Smooth muscle cell of the brain vasculature (primary cell): ENCODE measurements at regions not wholly inside any gene's neighbourhood (a gene's known extent, or its start where the extent isn't known, plus 50 kb on each side); places are given as distances from the start of the nearest gene placed in this dataset.
"Not testable (repeated sequence)": the region's sequence is repeated elsewhere in the genome, so short reads cannot be mapped to it uniquely, and the experiment has no call there.

Source experiments
- DNase-seq: peaks from one replicate; pipeline ENCODE4 v3.0.0-alpha.2; 2012; ENCODE audit warnings: low read depth, low spot score

DNA sequence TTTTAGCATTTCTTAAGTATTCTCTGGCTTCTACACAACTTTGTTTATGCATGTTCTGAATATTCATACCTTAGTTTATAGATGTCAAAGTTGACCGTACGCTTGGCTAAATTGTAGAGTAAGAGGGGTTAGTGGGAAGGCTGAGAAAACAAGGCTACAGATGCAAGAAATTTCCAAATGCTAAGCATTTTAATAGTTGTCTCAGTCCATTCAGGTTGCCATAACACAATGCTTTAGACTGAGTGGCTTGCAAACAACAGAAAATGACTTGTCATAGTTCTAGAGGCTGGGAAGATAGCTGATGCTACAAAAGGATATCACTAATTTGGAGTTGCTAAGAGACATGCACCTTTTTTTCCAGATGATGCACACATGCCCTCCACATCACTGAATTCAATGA is 53.0 kb upstream of the C1QTNF3 start:
- not testable (repeated sequence) for DNase-seq

DNA sequence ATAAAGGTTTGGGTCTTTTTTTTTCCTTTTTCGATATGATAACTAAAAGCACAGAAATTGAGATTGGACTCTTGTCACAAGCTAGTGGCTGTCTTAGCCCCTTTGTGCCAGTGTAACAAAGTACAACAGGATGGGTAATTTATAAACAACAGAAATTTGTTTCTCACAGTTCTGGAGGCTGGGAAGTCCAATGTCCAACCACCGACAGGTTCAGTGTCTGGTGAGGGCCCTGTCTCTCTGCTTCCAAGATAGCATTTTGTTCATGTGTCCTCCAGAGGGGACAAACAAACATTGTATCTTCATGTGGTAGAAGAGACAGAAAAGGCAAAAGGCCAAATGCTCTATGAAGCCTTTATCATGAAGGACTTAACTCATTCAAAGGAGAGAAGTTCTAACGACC is 56.9 kb upstream of the C1QTNF3 start:
- not testable (repeated sequence) for DNase-seq

DNA sequence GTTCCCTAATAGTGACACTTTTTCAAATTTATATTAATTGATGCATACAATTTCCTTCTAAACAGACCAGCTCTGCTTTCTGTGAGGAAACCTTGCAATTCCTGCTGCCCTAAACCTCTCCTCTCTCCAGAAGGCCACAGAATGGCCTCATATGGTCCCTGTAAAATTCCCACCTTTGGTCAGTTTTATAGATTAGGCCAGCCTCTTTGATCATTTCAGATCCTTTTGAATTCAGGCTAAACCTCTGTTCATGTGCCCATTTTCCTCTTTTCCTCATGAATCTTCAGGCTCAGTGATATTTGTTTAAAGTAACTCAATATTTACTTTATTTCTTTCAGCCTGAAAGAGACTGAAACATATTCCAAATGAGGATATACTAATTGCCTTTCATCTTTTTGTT is 58.6 kb upstream of the C1QTNF3 start:
- not testable (repeated sequence) for DNase-seq

DNA sequence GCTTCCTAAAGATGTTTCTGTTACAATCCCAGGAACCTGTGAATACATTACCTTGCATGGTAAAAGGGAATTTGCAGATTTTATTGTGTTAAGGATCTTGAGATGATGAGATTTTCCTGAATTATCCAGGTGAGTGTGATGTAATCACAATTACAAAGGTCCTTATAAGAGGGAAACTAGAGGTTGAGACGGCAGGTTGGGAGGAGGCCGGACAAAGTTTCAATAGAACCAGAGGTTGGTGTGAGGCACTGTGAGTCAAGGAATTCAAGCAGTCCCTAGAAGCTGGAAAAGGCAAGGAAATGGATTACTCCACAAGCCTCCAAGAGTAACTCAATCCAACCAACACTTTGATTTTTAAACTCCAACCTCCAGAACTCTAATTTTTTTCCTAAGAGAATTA is 65.9 kb upstream of the C1QTNF3 start:
- DNase-seq = not testable (repeated sequence)

DNA sequence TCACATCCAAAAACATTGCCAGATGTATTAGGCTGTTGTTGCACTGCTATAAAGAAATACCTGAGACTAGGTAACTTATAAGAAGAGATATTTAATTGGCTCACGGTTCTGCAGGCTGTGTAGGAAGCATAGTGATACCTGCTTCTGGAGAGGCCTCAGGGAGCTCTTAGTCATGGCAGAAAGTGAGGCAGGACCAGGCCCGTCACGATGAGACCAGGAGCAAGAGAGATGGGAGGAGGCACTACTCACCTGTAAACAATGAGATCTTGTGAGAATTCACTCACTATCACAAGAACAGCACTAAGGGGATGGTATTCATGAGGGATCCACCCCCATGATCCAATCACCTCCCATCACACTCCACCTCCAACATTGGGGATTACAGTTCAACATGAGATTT is 81.3 kb upstream of the C1QTNF3 start:
- not testable (repeated sequence) for DNase-seq

DNA sequence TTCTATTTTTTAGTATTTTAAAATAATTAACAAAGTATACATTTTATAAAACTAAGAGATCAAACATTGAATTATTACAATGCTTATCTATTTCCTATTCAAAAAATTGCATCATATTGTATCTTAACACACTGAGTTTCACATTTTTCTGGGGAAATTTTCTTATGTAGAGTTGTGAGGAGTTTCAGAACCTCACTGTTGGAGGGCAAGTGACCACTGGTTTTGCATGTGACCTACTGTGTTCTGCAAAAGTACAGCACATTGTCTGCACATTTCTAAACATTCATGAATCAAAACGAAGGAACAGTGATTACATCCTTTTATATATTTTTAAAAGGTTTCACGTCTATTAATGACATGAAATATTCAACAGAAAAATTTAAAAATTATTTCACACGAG is 82.3 kb upstream of the C1QTNF3 start:
- DNase-seq = not testable (repeated sequence)

DNA sequence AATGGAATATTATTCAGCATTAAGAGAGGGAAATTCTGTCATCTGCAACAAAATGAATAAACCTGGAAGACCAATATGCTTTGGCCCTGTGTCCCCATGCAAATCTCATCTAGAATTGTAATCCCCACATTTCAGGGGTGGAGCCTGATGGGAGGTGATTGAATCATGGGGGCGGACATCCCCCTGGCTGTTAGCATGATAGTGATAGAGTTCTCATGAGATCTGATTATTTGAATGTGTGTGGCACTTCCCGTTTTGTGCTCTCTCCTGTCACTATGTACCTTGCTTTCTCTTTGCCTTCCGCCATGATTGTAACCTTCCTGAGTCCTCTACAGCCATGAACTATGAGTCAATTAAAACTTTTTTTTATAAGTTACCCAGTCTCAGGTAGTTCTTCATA is 83.7 kb upstream of the C1QTNF3 start:
- DNase-seq = not testable (repeated sequence)

DNA sequence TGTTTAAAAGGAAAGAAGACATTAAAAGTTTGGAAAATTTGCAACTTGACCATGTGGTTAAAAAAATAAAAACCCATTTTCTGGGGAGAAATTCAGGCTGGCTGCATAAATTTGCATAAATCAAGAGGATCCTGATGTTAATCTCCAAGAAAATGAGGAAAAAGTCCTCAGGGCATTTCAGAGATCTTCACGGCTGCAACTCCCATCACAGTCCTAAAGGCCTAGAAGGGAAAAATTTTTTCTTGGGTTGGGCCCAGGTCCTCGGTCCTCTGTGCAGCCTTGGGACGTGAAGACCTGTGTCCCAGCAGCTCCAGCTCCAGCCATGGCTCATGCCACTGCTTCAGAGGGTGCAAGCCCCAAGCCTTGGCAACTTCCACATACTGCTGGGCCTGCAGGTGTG is 84.8 kb upstream of the C1QTNF3 start:
- not testable (repeated sequence) for DNase-seq

DNA sequence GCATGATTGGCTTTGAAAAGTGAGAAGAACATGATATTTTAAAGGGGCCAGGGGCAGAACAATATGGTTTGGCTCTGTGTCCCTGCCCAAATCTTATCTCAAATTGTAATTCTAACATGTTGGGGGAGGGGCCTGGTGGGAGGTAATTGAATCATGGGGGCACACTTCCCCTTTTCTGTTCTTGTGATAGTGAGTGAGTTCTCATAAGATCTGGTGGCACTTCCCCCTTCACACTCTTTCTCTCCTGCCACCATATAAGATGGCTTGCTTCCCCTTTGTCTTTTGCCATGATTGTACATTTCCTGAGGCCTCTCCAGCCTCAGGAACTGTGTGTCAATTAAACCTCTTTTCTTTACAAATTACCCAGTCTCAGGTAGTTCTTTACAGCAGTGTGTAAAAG is 85.9 kb upstream of the C1QTNF3 start:
- DNase-seq = not testable (repeated sequence)

DNA sequence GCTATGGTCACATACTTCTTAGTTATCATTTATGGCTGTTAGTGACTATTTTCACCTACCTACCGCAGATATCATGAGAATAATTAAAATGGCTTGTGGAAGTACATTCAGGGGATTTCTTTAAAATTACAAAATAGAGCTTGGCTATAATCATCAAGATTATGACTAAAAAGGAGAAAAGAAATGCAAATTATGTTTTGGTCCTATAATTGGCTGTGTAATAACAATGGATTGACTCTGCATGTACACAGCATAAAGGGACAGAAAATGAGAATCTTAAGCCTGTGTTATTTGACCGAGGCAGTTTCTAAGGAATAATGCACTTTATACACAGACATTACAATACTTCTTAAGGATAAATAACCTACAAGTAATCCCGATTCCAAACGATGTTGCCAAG is 112.0 kb upstream of the C1QTNF3 start:
- not testable (repeated sequence) for DNase-seq

DNA sequence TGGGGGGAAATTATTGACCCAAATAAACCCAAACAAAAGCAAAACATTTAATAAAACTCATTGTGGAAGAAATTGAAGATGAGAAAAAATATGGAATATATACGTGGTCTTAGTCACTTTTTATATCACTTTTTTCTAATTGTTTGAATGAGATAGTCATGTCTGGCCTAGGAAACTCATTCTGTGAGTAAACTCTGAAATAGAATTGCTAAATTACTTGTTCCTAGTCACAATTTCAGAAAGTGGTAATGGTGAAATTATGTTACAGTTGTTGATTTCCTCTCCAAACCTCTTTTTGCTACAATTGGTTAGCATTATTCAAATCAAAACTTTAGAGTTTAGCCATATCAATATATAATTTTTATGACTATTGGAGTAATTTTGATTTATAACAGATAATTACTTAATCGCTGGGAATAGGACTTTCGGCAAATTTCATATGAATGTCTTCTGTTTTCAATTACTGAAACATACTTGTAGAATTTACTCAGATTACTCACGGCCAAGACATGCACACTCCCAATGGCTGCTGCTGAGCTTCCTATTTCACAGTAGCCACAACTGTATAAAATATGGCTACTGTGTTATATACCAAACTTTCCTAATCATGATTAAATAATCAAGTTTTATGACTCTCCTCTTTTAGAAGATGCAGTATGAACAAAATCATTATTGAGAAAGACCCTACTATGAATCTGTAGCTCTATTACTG is 113.8 kb upstream of the C1QTNF3 start:
- DNase-seq = not testable (repeated sequence)

DNA sequence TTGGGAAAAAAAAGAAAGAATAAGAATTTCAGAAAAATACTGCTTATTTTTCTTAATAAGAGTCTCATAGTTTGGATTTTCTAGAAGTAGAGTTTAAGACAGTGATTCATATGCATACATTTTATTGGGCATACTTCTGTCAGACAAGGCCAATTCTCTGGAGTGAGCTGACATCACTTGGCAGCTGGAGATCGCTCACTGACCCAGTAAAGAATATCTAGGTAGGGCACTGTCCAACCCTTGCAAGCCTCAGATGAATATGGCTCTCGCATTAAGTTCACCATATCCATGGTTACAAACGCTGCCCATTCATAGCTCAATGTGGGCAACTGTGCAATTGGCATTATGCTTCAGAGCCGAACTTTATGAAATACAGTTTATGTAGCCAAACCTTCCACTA is 117.9 kb upstream of the C1QTNF3 start:
- DNase-seq = not testable (repeated sequence)

DNA sequence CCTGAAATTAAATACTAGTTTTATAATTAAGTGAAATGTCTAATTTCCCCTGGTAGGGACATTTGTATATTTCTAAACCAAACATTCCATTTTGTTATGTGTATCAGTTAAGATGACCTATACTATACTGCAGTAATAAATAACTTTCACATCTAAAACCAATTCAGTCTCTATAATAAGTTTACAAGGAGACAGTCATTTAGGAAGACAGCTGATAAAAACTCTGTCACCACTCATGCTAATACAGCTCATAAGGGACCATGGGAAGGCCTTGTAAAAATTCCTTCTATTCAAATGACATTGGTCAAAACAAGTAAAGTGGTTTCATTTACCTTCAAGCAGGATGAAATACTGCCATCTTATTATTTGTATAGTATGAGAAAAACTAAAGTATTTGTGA is 128.4 kb upstream of the C1QTNF3 start:
- DNase-seq = not testable (repeated sequence)

DNA sequence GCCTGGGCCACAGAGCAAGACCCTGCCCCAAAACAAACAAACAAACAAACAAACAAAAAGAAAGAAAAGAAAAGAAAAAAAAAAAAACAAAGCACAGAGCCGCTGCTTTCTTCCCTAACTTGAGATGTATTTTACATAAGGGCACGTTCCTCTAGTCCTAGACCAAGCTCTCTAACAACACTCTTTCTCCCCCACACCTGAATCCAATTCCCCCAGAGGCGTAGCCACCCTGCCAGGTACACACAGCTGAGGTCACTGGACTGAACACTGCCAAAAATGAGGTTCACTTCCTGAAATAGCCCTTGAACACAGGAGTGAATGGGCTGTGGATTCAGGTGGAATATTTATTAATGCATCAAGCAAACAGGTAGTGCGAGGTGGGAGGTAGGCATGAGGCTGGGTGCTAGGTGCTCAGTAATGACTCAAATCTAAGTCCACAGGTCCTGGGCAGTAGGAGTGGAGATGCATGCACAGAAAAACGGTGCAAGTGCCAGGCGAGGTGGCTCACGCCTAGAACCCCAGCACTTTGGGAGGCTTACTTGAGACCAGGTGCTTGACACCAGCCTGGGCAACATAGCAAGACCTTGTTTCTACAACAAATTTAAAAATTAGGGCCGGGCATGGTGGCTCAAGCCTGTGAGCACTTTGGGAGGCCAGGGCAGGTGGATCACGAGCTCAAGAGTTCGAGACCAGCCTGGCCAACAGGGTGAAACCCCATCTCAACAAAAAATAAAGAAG is 136.6 kb upstream of the C1QTNF3 start:
- DNase-seq = not testable (repeated sequence)

DNA sequence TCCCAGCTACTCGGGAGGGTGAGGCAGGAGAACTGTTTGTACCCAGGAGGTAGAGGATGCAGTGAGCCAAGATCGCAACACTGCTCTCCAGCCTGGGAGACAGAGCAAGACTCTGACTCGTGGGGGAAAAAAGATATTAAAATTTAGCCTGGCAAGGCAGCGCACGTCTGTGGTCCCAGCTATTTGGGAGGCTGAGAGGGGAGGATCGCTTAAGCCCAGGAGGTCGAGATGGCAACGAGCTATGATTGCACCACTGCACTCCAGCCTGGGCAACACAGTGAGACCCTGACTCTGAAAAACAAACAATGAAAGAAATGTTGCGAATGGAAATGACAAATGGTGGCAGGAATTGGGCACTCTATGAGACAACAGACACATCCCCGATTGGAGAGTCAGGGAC is 137.2 kb upstream of the C1QTNF3 start:
- DNase-seq = not testable (repeated sequence)

DNA sequence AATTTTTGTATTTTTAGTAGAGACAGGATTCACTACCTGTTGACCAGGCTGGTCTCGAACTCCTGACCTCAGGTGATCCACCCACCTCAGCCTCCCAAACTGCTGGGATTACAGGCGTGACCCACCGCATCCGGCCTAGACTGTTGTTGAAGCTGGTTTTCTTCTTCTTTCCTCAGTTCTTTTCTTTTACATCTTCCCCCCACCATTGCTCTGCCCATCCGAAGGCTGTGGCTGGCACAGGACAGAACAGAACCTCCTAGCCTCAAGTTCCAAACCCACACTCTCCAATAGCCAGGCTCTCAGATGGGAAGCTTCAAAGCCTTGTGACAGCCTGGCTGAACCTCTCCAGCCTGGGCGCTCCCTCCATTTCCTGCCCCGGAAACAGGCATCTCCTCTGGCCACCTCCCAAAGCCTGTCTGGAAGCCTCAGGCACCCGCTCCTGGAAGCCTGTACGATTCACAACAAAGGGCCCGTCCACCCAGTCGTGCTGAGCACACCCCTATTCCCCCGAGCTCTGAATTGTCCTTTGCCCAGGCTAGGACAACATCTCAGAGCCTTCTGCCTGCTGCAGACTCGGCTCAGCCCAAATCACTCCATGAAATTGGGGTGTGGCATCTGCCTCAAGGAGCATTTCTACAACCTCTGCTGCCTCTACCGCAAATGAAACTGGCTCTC is 138.1 kb upstream of the C1QTNF3 start:
- DNase-seq = not testable (repeated sequence)

DNA sequence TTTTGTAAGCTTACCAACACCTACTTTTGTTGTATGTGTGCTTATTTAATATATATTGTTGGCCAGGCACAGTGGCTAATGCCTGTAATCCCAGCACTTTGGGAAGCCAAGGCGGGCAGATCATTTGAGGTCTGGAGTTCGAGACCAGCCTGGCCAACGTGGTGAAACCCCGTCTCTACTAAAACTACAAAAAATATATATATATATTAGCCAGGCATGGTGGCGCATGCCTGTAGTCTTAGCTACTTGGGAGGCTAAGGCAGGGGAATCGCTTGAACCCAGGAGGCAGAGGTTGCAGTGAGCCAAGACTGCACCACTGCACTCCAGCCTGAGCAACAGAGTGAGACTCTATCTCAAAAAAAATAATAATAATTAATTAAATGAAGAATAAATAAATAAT is 142.0 kb upstream of the C1QTNF3 start:
- DNase-seq = not testable (repeated sequence)

DNA sequence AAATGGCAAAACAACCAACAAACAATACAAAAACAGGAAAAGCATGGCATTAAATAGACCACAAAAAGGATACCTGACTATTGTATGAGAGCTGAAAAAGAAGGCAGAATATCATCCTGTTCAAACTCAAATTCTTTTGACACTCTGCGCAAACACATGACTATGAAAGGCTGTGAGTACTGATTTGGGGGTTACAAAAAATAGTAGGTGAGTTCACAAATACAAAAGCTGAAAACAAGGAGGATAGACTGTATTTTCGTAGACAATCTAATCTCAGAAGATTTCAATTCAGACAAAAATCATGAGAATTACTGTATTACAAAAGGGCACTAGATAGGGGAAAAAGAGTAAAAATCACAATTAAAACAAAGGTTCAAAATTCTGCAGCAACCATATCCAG is 142.6 kb upstream of the C1QTNF3 start:
- DNase-seq = not testable (repeated sequence)

DNA sequence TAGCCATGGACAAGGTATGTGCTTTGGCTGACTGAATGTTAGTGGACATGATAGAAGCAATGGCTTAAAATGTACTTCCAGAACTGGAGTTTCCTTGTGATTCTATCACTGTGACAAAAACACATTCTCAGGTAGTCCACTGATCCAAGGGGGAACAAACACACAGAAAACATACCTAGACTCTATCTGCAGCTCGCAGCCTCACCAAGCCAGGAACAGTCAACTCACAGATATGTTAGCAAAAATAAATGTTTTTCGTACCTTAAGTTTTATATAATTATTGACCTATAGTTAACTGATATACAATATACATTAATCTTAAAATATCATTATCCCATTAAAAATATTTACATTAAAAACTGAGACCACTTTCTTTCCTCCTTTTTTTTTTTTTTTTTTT is 143.1 kb upstream of the C1QTNF3 start:
- DNase-seq = not testable (repeated sequence)

DNA sequence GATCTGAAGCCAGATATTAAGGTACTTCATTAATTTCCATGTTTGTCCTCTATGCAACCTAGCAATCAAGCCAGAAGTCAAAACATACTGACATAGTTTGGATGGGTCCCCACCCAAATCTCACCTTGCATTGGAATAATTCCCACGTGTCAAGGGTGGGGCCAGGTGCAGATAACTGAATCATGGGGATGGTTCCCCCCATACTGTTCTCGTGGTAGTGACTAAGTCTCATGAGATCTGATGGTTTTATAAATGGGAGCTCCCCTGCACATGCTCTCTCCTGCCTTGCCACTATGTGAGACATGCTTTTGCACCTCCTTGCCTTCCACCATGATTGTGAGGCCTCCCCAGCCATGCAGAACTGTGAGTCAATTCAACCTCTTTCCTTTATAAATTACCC is 143.9 kb upstream of the C1QTNF3 start:
- DNase-seq = not testable (repeated sequence)

DNA sequence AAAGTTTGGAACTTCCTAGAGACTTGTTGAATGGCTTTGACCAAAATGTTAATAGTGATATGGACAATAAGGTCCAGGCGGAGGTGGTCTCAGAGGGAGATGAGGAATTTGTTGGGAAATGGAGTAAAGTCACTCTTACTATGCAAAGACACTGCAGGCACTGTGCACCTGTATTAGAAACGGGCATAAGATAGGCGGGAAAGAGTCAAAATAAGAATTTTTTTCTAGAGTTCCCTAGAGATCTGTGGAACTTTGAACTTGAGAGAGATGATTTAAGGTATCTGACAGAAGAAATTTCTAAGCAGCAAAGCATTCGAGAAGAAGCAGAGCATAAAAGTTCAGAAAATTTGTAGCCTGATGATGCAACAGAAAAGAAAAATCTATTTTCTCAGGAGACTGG is 144.4 kb upstream of the C1QTNF3 start:
- DNase-seq = not testable (repeated sequence)

DNA sequence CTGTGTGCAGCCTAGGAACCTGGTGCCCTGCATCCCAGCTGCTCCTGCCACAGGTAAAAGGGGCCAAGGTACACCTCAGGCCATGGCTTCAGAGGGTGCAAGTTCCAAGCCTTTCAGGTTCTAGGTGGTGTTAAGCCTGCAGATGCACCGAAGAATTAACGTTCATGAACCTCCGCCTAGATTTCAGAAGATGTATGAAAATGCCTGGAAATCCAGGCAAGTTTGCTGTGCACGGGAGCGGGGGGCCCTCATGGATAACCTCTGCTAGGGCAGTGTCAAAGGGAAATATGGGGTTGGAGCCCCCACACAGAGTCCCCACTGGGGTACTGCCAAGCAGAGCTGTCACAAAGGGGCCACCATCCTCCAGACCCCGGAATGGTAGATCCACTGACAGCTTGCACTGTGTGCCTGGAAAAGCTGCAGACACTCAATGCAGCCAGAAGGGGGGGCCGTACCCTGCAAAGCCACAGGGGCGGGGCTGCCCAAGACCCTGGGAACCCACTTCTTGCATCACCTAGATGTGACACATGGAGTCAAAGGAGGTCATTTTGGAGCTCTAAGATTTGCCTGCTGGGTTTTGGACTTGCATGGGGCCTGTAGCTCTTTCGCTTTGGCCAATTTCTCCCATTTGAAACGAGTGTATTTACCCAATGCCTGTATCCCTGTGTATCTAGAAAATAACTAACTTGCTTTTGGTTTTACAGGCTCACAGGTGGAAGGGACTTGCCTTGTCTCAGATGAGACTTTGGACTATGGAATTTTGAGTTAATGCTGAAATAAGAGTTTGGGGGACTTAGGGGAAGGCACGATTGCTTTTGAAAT is 145.2 kb upstream of the C1QTNF3 start:
- DNase-seq = not testable (repeated sequence)
